GM18867 (cell line): ENCODE measurements at regions not wholly inside any gene's neighbourhood (a gene's known extent, or its start where the extent isn't known, plus 50 kb on each side); places are given as distances from the start of the nearest gene placed in this dataset.

Experiments
- ATAC-seq: cut with Tn5 transposase; IDR thresholded peaks from one replicate; pipeline ENCODE4 v1.9.1; 2021; ENCODE audit warnings: mild to moderate bottlenecking, moderate library complexity; ENCODE audit not compliant: unreplicated experiment

DNA sequence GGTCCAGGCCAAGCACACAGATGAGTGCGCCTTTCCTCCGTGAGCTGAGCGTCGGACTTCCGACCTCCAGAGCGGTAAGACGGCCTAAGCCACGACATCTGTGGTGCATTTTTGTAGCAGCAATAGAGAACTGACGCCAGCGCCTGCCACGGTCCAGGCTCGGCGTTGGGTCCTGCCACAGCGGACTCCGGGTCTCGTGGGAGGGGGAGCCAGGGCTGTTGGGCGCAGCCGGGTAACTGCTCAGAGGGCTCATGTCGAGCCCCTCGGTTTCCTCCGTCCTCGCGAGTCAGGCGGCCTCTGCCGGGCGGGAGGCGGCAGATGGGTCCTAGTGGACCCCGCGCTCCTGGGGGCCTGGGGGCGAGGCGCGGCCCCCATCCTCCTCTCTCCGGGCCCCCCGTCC lies 216.1 kb downstream of the QKI start:
- ATAC-seq = no peak

DNA sequence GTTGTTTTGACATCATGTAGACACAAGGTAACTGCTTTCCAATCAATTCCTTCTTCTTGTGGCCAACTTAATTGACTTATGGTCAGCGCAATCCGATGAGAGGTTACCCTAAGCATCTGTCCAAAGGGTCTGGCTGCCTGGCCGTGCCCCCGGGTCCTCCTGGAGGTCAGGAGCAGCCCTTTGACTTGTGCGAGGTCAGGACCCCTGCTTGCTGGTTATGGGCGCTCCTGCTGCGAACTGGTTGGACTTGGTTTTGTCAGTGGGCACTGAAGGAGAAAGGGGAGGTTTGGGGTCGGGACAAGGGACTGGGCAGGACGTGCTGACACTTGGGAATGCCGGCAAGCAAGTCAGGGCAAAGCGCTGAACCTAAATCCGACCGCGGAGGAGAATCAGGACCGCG lies 215.6 kb downstream of the QKI start:
- ATAC-seq = no peak
